Osteoblast (primary cell): ENCODE measurements at regions not wholly inside any gene's neighbourhood (a gene's known extent, or its start where the extent isn't known, plus 50 kb on each side); places are given as distances from the start of the nearest gene placed in this dataset.

Experiments
- DNase-seq: peaks from one replicate; pipeline ENCODE4 v3.0.0; 2011; ENCODE audit warnings: low spot score, mixed read lengths; ENCODE audit not compliant: insufficient read length; ENCODE audit errors: missing footprints
- H2AFZ ChIP-seq: 2 replicates; pipeline ENCODE4 v1.6.0; 2011; ENCODE audit warnings: mild to moderate bottlenecking, low read length
- H3K27ac ChIP-seq: 2 replicates; pipeline ENCODE4 v1.5.1; 2011; ENCODE audit warnings: mild to moderate bottlenecking, low read depth, low read length, moderate library complexity
- H3K27me3 ChIP-seq: 2 replicates; pipeline ENCODE4 v1.6.0; 2012; ENCODE audit warnings: mild to moderate bottlenecking, control low read depth, inconsistent platforms, low read length, moderate library complexity; ENCODE audit not compliant: insufficient read depth
- H3K36me3 ChIP-seq: 2 replicates; pipeline ENCODE4 v1.5.1; 2011; ENCODE audit warnings: mild to moderate bottlenecking, low read length, control low read depth, moderate library complexity; ENCODE audit not compliant: insufficient read depth
- H3K4me1 ChIP-seq: 2 replicates; pipeline ENCODE4 v1.5.1; 2011; ENCODE audit warnings: mild to moderate bottlenecking, low read length, control low read depth, moderate library complexity; ENCODE audit not compliant: insufficient read depth
- H3K4me2 ChIP-seq: 2 replicates; pipeline ENCODE4 v1.6.0; 2011; ENCODE audit warnings: mild to moderate bottlenecking, low read length; ENCODE audit not compliant: insufficient read depth
- H3K4me3 ChIP-seq: fragments of 200-600 bp; sonication (generic); 3 replicates; pipeline ENCODE4 v1.5.1; 2012; ENCODE audit warnings: mild to moderate bottlenecking, low read length, inconsistent platforms; ENCODE audit not compliant: insufficient read depth
- H3K79me2 ChIP-seq: 2 replicates; pipeline ENCODE4 v1.6.0; 2012; ENCODE audit warnings: mild to moderate bottlenecking, low read length, control low read depth, inconsistent platforms; ENCODE audit not compliant: insufficient read depth
- H3K9me3 ChIP-seq: 2 replicates; pipeline ENCODE4 v1.5.1; 2011; ENCODE audit warnings: low read depth, low read length, control low read depth
- H4K20me1 ChIP-seq: 2 replicates; pipeline ENCODE4 v1.6.0; 2012; ENCODE audit warnings: mild to moderate bottlenecking, low read length, control low read depth; ENCODE audit not compliant: insufficient read depth
- CTCF ChIP-seq: IDR thresholded peaks from 2 replicates; pipeline ENCODE4 v1.5.1; 2011; ENCODE audit warnings: mild to moderate bottlenecking, low read depth, low read length, moderate library complexity; ENCODE audit errors: extremely low read depth

- Histone ChIP-seq H3K4me2 (no peak overlapping the region), H3K27me3 (no peaks in the 10 kb centered on the region), H3K27ac (no peak overlapping the region), H3K79me2 (no peaks in the 10 kb centered on the region), H3K9me3 (no peaks in the 10 kb centered on the region), H4K20me1 (no peaks in the 10 kb centered on the region), H3K36me3 (no peaks in the 10 kb centered on the region), H2AFZ (no peak overlapping the region), H3K4me3 (no peak overlapping the region), H3K4me1 (no peaks in the 10 kb centered on the region)
- DNase-seq, result no peak
- no peak for TF ChIP-seq CTCF
These were observed 75.6 kb upstream of the CACNA2D3 start for GRCh38 chr3:54046641-54047214.

DNA sequence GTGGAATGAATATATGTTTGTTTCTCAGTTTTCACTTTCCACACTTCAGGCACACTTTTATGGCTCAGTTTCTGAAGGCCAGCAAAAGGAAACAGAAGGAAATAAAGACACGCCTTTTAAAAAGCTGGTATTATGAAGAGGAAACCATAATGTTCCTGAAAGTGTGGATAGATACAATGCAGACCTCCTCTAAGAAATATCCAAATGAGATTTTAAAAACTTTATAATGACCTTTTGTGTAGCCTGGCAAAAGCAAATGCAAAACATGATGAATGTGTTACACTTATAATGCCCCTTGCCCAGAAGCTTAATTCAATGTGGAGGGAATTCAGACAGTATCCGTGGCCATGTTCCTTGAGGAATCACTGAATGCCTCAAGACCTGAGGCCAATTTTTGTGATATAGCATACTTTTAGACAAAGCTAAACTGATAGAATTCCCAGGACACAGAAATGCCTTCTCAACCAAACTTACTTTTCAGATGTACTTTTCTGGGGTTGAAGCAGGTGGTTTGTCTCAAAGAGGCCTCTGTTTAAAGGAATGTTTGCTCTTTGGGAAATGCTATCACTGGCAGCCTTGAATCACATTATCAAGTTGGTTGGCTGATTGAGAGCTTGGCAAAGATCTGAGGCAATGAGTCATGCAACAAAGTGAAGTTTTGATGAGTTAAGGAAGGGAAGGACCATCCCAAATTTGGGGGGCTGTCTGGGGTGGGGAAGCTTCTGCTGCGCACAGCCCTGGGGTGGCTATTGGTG lies 77.1 kb upstream of the CACNA2D3 start:
- DNase-seq, result no peak

GRCh38 chr3:54042259-54042823 lies 80.0 kb upstream of the CACNA2D3 start:
- TF ChIP-seq CTCF, result no peak
- no peak overlapping the region for H3K27ac ChIP-seq
- H3K27me3 ChIP-seq, result no peaks in the 10 kb centered on the region
- no peak overlapping the region for H2AFZ ChIP-seq
- no peak overlapping the region for H3K4me3 ChIP-seq
- H3K4me2 ChIP-seq, result no peak overlapping the region
- no peaks in the 10 kb centered on the region for H3K36me3 ChIP-seq
- no peaks in the 10 kb centered on the region for H4K20me1 ChIP-seq
- H3K79me2 ChIP-seq, result no peaks in the 10 kb centered on the region
- no peaks in the 10 kb centered on the region for H3K4me1 ChIP-seq
- DNase-seq, result no peak
- no peaks in the 10 kb centered on the region for H3K9me3 ChIP-seq

More for the DNA sequence above, 77.1 kb upstream of the CACNA2D3 start:
- no peak overlapping the region for H3K4me2 ChIP-seq
- no peaks in the 10 kb centered on the region for H3K36me3 ChIP-seq
- no peaks in the 10 kb centered on the region for H3K4me1 ChIP-seq
- H3K27ac ChIP-seq, result no peak overlapping the region
- no peak overlapping the region for H2AFZ ChIP-seq
- H3K9me3 ChIP-seq, result no peaks in the 10 kb centered on the region
- no peaks in the 10 kb centered on the region for H4K20me1 ChIP-seq
- no peak overlapping the region for H3K4me3 ChIP-seq
- H3K27me3 ChIP-seq, result no peaks in the 10 kb centered on the region
- H3K79me2 ChIP-seq, result no peaks in the 10 kb centered on the region
- no peak for TF ChIP-seq CTCF

DNA sequence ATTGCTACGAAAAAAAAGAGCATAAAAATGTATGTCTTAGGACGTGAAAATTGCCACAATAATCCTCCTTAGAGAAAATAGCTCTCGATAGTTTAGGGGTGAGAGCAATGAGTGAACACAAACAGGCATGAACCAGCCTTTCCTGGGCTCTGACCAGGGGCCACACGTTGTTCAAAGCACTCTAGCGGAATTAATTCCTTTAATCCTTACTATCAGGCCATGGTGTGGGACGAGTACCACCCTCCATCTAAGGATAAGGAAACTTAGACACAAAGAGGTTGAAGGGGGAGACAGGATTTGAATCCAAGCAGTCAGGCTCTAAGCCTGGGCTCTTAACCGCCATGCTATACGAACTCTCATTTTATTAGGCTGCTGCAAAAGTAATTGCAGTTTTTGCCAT lies 81.9 kb upstream of the CACNA2D3 start:
- H3K4me1 ChIP-seq, result no peaks in the 10 kb centered on the region
- H3K4me3 ChIP-seq, result no peak overlapping the region
- no peaks in the 10 kb centered on the region for H3K9me3 ChIP-seq
- no peak overlapping the region for H2AFZ ChIP-seq
- H3K27me3 ChIP-seq, result no peaks in the 10 kb centered on the region
- no peak overlapping the region for H3K27ac ChIP-seq
- TF ChIP-seq CTCF, result no peak
- DNase-seq, result no peak
- H4K20me1 ChIP-seq, result no peaks in the 10 kb centered on the region
- H3K4me2 ChIP-seq, result no peak overlapping the region
- H3K36me3 ChIP-seq, result no peaks in the 10 kb centered on the region
- H3K79me2 ChIP-seq, result no peaks in the 10 kb centered on the region
